ENCODE measurements at regions not wholly inside any gene's neighbourhood (a gene's known extent, or its start where the extent isn't known, plus 50 kb on each side); places are given as distances from the start of the nearest gene placed in this dataset.

- Mint-ChIP-seq H3K4me3 (no peak overlapping the region), H3K27ac (no peak overlapping the region)
Measured at GRCh38 chr9:13932528-13933267, 381.2 kb downstream of the NFIB start.

GRCh38 chr9:13929013-13929412, 384.9 kb downstream of the NFIB start:
- no peak overlapping the region for H3K4me3 ChIP-seq (ENCODE audit: low read length)
- DNase-seq: no peak
- no peaks in the 10 kb centered on the region for H3K9me3 ChIP-seq (ENCODE audit: control insufficient read depth, low read length)
- no peak overlapping the region for H3K27ac Mint-ChIP-seq
- no peak for TF ChIP-seq CTCF (conservative IDR thresholded peaks at IDR 0.05)
- H3K27me3 ChIP-seq (ENCODE audit: control insufficient read depth, insufficient read depth, low read length, poor library complexity, severe bottlenecking): no peaks in the 10 kb centered on the region
- no peaks in the 10 kb centered on the region for H3K4me1 Mint-ChIP-seq
- no peak overlapping the region for H3K4me3 Mint-ChIP-seq
- H3K36me3 ChIP-seq (ENCODE audit: control insufficient read depth, insufficient read depth, low read length): no peaks in the 10 kb centered on the region
- H3K27me3 Mint-ChIP-seq (ENCODE audit: insufficient read depth): no peaks in the 10 kb centered on the region
- no peaks in the 10 kb centered on the region for H3K4me1 ChIP-seq (ENCODE audit: control insufficient read depth, insufficient read depth, low read length)
- no peak overlapping the region for H3K9ac ChIP-seq (ENCODE audit: extremely low read depth, low read length, poor library complexity, severe bottlenecking)
- H3K9me3 Mint-ChIP-seq: peaks cover 8% of the 10 kb centered on the region
- WGBS, 2 experiments (ENCODE audit: insufficient coverage in 1 of 2, insufficient read length in 1 of 2): 92% methylated on average over 2 of the region's 2 CpGs; no CpG with 5 or more reads in 1 of the 2 experiments
- no peaks in the 10 kb centered on the region for H3K36me3 Mint-ChIP-seq (ENCODE audit: low read depth)
- no peak overlapping the region for H3K27ac ChIP-seq (ENCODE audit: low read depth, low read length)

More at GRCh38 chr9:13932528-13933267, 381.2 kb downstream of the NFIB start:
- Mint-ChIP-seq H3K9me3 (no peaks in the 10 kb centered on the region), H3K4me1 (no peaks in the 10 kb centered on the region), H3K27me3 (ENCODE audit: insufficient read depth) (no peaks in the 10 kb centered on the region), H3K36me3 (ENCODE audit: low read depth) (no peaks in the 10 kb centered on the region)
- Histone ChIP-seq H3K4me1 (ENCODE audit: control insufficient read depth, insufficient read depth, low read length) (no peaks in the 10 kb centered on the region), H3K27ac (ENCODE audit: low read depth, low read length) (no peak overlapping the region), H3K36me3 (ENCODE audit: control insufficient read depth, insufficient read depth, low read length) (no peaks in the 10 kb centered on the region), H3K4me3 (ENCODE audit: low read length) (no peak overlapping the region), H3K9ac (ENCODE audit: extremely low read depth, low read length, poor library complexity, severe bottlenecking) (no peak overlapping the region), H3K9me3 (ENCODE audit: control insufficient read depth, low read length) (no peaks in the 10 kb centered on the region), H3K27me3 (ENCODE audit: control insufficient read depth, insufficient read depth, low read length, poor library complexity, severe bottlenecking) (no peaks in the 10 kb centered on the region)
- no peak for DNase-seq
- WGBS, 2 experiments (ENCODE audit: insufficient coverage in 1 of 2, insufficient read length in 1 of 2): 90 to 92% methylated on average over 5 to 9 of the region's 9 CpGs
- TF ChIP-seq CTCF (conservative IDR thresholded peaks at IDR 0.05): no peak

GRCh38 chr9:13923381-13923780, 390.6 kb downstream of the NFIB start:
- H3K27ac Mint-ChIP-seq: no peak overlapping the region
- H3K36me3 Mint-ChIP-seq (ENCODE audit: low read depth): no peaks in the 10 kb centered on the region
- 82% methylated on average over 4 of the region's 4 CpGs for WGBS, 2 experiments (ENCODE audit: insufficient coverage in 1 of 2, insufficient read length in 1 of 2)
- DNase-seq: no peak
- no peaks in the 10 kb centered on the region for H3K36me3 ChIP-seq (ENCODE audit: control insufficient read depth, insufficient read depth, low read length)
- peaks cover 12% of the 10 kb centered on the region for H3K9me3 ChIP-seq (ENCODE audit: control insufficient read depth, low read length)
- H3K4me1 Mint-ChIP-seq: no peaks in the 10 kb centered on the region
- no peaks in the 10 kb centered on the region for H3K4me1 ChIP-seq (ENCODE audit: control insufficient read depth, insufficient read depth, low read length)
- H3K27me3 Mint-ChIP-seq (ENCODE audit: insufficient read depth): no peaks in the 10 kb centered on the region
- no peak overlapping the region for H3K9ac ChIP-seq (ENCODE audit: extremely low read depth, low read length, poor library complexity, severe bottlenecking)
- no peak overlapping the region for H3K4me3 Mint-ChIP-seq
- H3K9me3 Mint-ChIP-seq: peaks cover 19% of the 10 kb centered on the region
- H3K4me3 ChIP-seq (ENCODE audit: low read length): no peak overlapping the region
- H3K27me3 ChIP-seq (ENCODE audit: control insufficient read depth, insufficient read depth, low read length, poor library complexity, severe bottlenecking): no peaks in the 10 kb centered on the region
- TF ChIP-seq CTCF (conservative IDR thresholded peaks at IDR 0.05): no peak
- no peak overlapping the region for H3K27ac ChIP-seq (ENCODE audit: low read depth, low read length)
